Keratinocyte (primary cell): ENCODE measurements at regions not wholly inside any gene's neighbourhood (a gene's known extent, or its start where the extent isn't known, plus 50 kb on each side); places are given as distances from the start of the nearest gene placed in this dataset.

Source experiments
- DNase-seq: peaks from one replicate; pipeline ENCODE4 v3.0.0-alpha.2; 2011; ENCODE audit warnings: low read depth, missing footprints, low spot score
- FAIRE-seq: peaks from 2 replicates; lab custom pipeline; 2011; peaks lifted over from hg19 to GRCh38; lab: Jason Lieb, UNC
- H2AFZ ChIP-seq: 2 replicates; pipeline ENCODE4 v1.6.0; 2012; ENCODE audit warnings: low read length, control low read depth, inconsistent platforms; ENCODE audit not compliant: control insufficient read depth
- H3K27ac ChIP-seq: 2 replicates; pipeline ENCODE4 v1.5.1; 2011; ENCODE audit warnings: low read length; ENCODE audit not compliant: control insufficient read depth, insufficient read depth
- H3K27me3 ChIP-seq: 3 replicates; pipeline ENCODE4 v1.6.0; 2011; ENCODE audit warnings: low read length; ENCODE audit not compliant: control insufficient read depth, insufficient read depth; ENCODE audit errors: extremely low read depth
- H3K36me3 ChIP-seq, 2 experiments: 2 replicates in 1 of 2; 3 replicates in 1 of 2; pipeline ENCODE4 v1.5.1; 2011; ENCODE audit warnings: low read length in 2 of 2, mild to moderate bottlenecking in 1 of 2; ENCODE audit not compliant: control insufficient read depth in 2 of 2, insufficient read depth in 2 of 2; ENCODE audit errors: extremely low read depth in 1 of 2
- H3K4me1 ChIP-seq: 3 replicates; pipeline ENCODE4 v1.5.1; 2011; ENCODE audit warnings: low read length; ENCODE audit not compliant: control insufficient read depth, insufficient read depth; ENCODE audit errors: extremely low read depth
- H3K4me2 ChIP-seq: 3 replicates; pipeline ENCODE4 v1.6.0; 2011; ENCODE audit warnings: low read depth, low read length; ENCODE audit not compliant: control insufficient read depth, insufficient read depth; ENCODE audit errors: extremely low read depth
- H3K4me3 ChIP-seq, 3 experiments: fragments of 200-600 bp in 1 of 3; sonication (generic) in 1 of 3; 2 replicates in 2 of 3; 3 replicates in 1 of 3; pipeline ENCODE4 v1.5.1; 2011 to 2016; ENCODE audit warnings: low read length in 3 of 3, mild to moderate bottlenecking in 3 of 3, control low read depth in 2 of 3, inconsistent platforms in 1 of 3, low read depth in 1 of 3, mixed read lengths in 1 of 3, mixed run types in 1 of 3, moderate library complexity in 1 of 3; ENCODE audit not compliant: control insufficient read depth in 2 of 3, insufficient read depth in 2 of 3; ENCODE audit errors: extremely low read depth in 1 of 3
- H3K79me2 ChIP-seq: 2 replicates; pipeline ENCODE4 v1.6.0; 2012; ENCODE audit warnings: low read length; ENCODE audit not compliant: control insufficient read depth, insufficient read depth
- H3K9ac ChIP-seq: 3 replicates; pipeline ENCODE4 v1.6.0; 2011; ENCODE audit warnings: low read length; ENCODE audit not compliant: control insufficient read depth, insufficient read depth; ENCODE audit errors: extremely low read depth
- H3K9me1 ChIP-seq: 3 replicates; pipeline ENCODE4 v1.6.0; 2011; ENCODE audit warnings: low read length; ENCODE audit not compliant: control insufficient read depth, insufficient read depth; ENCODE audit errors: extremely low read depth
- H3K9me3 ChIP-seq: 2 replicates; pipeline ENCODE4 v1.5.1; 2012; ENCODE audit warnings: low read depth, low read length; ENCODE audit not compliant: control insufficient read depth
- H4K20me1 ChIP-seq: 3 replicates; pipeline ENCODE4 v1.6.0; 2011; ENCODE audit warnings: low read length; ENCODE audit not compliant: control insufficient read depth, insufficient read depth; ENCODE audit errors: extremely low read depth
- EZH2 ChIP-seq: IDR thresholded peaks from one replicate; pipeline ENCODE4 v1.6.1; 2012; ENCODE audit warnings: inconsistent platforms, mild to moderate bottlenecking, low read length, moderate library complexity
- dilution Hi-C: fragments of 300-500 bp; cut with MboI; formaldehyde crosslinking; loops from one replicate; pipeline ENCODE4 v1.7.0; 2020; ENCODE audit warnings: low sequenced_read_pairs; ENCODE audit not compliant: extremely low pct_ligation_motif_present
- TF ChIP-seq, protein P1 (sequence below), 3 experiments: IDR thresholded peaks in 1 of 3; conservative IDR thresholded peaks in 1 of 3; optimal IDR thresholded peaks in 1 of 3; 2 replicates in 2 of 3; 3 replicates in 1 of 3; pipeline versions ENCODE3 to v1.5.1; 2011; ENCODE audit warnings: low read length in 3 of 3, mild to moderate bottlenecking in 3 of 3, moderate library complexity in 2 of 3, control low read depth in 1 of 3, inconsistent platforms in 1 of 3; ENCODE audit not compliant: insufficient read depth in 2 of 3; ENCODE audit errors: extremely low read depth in 1 of 3

DNA sequence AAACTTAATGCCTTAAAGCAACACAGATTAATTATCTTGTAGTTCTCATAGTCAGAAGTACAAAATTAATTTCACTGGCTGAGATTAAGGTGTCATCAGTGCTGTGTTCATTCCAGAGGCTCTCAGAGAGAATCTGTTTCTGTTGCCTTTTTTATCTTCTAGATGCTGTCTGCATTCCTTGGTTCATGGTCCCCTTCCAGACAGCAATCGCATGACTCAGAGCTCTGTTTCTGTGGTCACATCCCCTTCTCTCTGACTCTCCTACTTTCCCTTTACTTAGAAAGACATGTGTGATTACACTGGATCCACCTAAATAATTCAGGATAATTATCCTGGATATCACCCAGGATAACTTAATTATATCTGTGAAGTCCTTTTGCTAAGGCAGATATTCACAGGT, 148.6 kb downstream of the MAIP1 start:
- Histone ChIP-seq H3K9ac (no peak overlapping the region), H4K20me1 (no peaks in the 10 kb centered on the region), H3K36me3 (no peaks in the 10 kb centered on the region), H3K27ac (no peak overlapping the region), H2AFZ (no peak overlapping the region), H3K9me1 (no peaks in the 10 kb centered on the region), H3K4me2 (no peak overlapping the region), H3K27me3 (no peaks in the 10 kb centered on the region), H3K4me1 (no peaks in the 10 kb centered on the region), H3K79me2 (no peaks in the 10 kb centered on the region), H3K4me3 (no peak overlapping the region), H3K9me3 (no peaks in the 10 kb centered on the region)
- TF ChIP-seq, protein P1, sequence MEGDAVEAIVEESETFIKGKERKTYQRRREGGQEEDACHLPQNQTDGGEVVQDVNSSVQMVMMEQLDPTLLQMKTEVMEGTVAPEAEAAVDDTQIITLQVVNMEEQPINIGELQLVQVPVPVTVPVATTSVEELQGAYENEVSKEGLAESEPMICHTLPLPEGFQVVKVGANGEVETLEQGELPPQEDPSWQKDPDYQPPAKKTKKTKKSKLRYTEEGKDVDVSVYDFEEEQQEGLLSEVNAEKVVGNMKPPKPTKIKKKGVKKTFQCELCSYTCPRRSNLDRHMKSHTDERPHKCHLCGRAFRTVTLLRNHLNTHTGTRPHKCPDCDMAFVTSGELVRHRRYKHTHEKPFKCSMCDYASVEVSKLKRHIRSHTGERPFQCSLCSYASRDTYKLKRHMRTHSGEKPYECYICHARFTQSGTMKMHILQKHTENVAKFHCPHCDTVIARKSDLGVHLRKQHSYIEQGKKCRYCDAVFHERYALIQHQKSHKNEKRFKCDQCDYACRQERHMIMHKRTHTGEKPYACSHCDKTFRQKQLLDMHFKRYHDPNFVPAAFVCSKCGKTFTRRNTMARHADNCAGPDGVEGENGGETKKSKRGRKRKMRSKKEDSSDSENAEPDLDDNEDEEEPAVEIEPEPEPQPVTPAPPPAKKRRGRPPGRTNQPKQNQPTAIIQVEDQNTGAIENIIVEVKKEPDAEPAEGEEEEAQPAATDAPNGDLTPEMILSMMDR (optimal IDR thresholded peaks at IDR 0.05 in 1 of 3, IDR thresholded peaks at IDR 0.05 in 1 of 3, conservative IDR thresholded peaks at IDR 0.05 in 1 of 3; ENCODE audit: extremely low read depth in 1 of 3, insufficient read depth in 2 of 3, low read length in 3 of 3) = no peak
- TF ChIP-seq EZH2 = no peak
- dilution Hi-C loops = no loop called here
- DNase-seq (no peak), FAIRE-seq (no peak)

DNA sequence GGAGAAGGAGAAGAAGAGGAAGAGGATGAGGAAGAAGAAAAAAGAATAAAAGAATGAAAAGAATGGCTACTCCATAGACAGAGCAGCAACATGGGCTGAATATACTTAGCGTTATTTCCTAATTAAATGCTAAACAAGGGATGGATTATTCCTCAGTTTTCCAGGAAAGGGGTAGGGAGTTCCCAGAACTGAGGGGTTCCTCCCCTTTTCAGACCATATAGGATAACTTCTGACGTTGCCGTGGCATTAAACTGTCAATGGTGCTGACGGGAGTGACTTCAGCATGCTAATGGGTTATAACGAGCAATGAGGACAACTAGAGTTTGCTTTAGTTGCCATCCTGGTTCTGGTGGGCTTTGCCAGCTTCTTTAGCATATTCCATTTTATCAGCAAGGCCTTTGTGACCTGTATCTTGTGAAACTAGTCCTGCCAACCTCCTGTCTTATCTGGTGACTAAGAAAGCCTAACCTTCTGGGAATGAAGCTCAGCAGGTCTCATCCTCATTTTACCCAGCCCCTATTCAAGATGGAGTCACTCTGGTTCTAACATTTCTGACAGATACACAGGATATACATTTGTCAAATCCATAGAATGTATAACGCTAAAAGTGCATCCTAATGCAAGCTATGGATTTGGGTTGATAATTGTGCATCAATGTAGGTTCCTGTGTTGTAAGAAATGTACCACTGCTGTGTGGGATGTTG, 152.3 kb downstream of the MAIP1 start:
- H3K4me2 ChIP-seq = no peak overlapping the region
- no peaks in the 10 kb centered on the region for H3K27me3 ChIP-seq
- dilution Hi-C loops = no loop called here
- no peaks in the 10 kb centered on the region for H3K4me1 ChIP-seq
- no peak overlapping the region for H3K9ac ChIP-seq
- H3K79me2 ChIP-seq = no peaks in the 10 kb centered on the region
- TF ChIP-seq, protein P1 (optimal IDR thresholded peaks at IDR 0.05 in 1 of 3, IDR thresholded peaks at IDR 0.05 in 1 of 3, conservative IDR thresholded peaks at IDR 0.05 in 1 of 3; ENCODE audit: extremely low read depth in 1 of 3, insufficient read depth in 2 of 3, low read length in 3 of 3) = no peak
- no peak for TF ChIP-seq EZH2
- FAIRE-seq (no peak), DNase-seq (no peak)
- no peaks in the 10 kb centered on the region for H3K9me1 ChIP-seq
- no peaks in the 10 kb centered on the region for H3K9me3 ChIP-seq
- H3K36me3 ChIP-seq = no peaks in the 10 kb centered on the region
- H3K27ac ChIP-seq = no peak overlapping the region
- H4K20me1 ChIP-seq = no peaks in the 10 kb centered on the region
- H3K4me3 ChIP-seq = no peak overlapping the region
- H2AFZ ChIP-seq = no peak overlapping the region
